ENCODE measurements at regions not wholly inside any gene's neighbourhood (a gene's known extent, or its start where the extent isn't known, plus 50 kb on each side); places are given as distances from the start of the nearest gene placed in this dataset.

DNA sequence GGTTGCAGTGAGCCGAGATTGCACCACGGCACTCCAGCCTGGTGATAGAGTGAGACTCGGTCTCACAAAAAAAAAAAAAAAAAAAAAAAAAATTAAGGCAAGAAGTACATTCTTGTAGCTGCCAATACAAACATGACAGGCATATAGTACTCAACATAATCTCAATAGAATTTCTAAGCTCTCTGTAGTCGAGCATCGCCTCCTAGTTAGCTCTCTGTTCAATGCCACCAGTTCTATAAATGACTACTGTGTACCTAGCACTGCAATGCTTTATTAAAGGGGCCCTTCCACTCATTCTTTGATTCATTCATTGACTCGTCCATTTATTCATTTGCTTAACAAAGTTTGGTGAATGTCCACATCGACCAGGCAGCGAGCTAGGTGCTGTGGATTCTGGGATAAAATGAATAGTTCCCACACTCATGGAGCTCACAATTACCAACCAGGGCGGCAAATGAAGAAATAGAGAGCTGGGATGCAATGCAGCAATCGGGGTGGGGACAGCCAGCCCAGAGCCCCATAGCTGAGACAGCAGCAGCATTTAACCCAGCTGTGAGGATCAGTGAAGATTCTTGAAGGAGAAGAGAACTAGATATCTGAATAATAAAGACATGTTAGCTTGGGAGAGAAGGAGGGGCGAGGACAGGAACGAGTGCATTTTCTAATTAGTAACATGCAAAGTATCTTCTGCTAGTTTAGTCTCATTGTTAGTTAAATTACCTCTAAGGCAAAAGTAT, 349.8 kb downstream of the LPIN1 start:
- H3K4me3 ChIP-seq (ENCODE audit: control extremely low read depth in 1 of 5, extremely low read depth in 1 of 5, insufficient read depth in 1 of 5, low read depth in 2 of 5, low read length in 4 of 5), result no peak overlapping the region
- ATAC-seq (ENCODE audit: low read depth), result no peak
- no peak overlapping the region for H3K4me2 ChIP-seq (replicated peaks; ENCODE audit: low read depth, low read length, poor library complexity, severe bottlenecking)
- no peaks in the 10 kb centered on the region for H3K36me3 ChIP-seq (replicated peaks in 1 of 2; ENCODE audit: control extremely low read depth in 1 of 2, control insufficient read depth in 1 of 2, extremely low read depth in 1 of 2, insufficient read depth in 2 of 2, low read length in 1 of 2)
- H4K20me1 ChIP-seq (ENCODE audit: control insufficient read depth, insufficient read depth, low read length, poor library complexity, severe bottlenecking), result no peaks in the 10 kb centered on the region
- TF ChIP-seq, protein P1, sequence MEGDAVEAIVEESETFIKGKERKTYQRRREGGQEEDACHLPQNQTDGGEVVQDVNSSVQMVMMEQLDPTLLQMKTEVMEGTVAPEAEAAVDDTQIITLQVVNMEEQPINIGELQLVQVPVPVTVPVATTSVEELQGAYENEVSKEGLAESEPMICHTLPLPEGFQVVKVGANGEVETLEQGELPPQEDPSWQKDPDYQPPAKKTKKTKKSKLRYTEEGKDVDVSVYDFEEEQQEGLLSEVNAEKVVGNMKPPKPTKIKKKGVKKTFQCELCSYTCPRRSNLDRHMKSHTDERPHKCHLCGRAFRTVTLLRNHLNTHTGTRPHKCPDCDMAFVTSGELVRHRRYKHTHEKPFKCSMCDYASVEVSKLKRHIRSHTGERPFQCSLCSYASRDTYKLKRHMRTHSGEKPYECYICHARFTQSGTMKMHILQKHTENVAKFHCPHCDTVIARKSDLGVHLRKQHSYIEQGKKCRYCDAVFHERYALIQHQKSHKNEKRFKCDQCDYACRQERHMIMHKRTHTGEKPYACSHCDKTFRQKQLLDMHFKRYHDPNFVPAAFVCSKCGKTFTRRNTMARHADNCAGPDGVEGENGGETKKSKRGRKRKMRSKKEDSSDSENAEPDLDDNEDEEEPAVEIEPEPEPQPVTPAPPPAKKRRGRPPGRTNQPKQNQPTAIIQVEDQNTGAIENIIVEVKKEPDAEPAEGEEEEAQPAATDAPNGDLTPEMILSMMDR (IDR thresholded peaks at IDR 0.05), result no peak
- no peak for TF ChIP-seq EZH2 (IDR thresholded peaks at IDR 0.05; ENCODE audit: borderline replicate concordance, insufficient read depth, low read depth, low read length, poor library complexity, severe bottlenecking)
- no peak overlapping the region for H2AFZ ChIP-seq (ENCODE audit: insufficient read depth, low read depth, low read length, poor library complexity, severe bottlenecking)
- no peaks in the 10 kb centered on the region for H3K79me2 ChIP-seq (ENCODE audit: control insufficient read depth, insufficient read depth, low read length)
- CTCF ChIA-PET, result interaction anchor here (0.8 to 1.3 kb wide), 4 partner anchors 18 to 621 kb away, joined by 3 to 4 read pairs (median 3); no protein-coding TSS in a partner anchor
- H3K4me1 ChIP-seq (ENCODE audit: control insufficient read depth in 2 of 2, insufficient read depth in 2 of 2, low read length in 2 of 2), result peaks cover 6 to 11% of the 10 kb centered on the region in 2 donors
- Mint-ChIP-seq H3K4me3 (no peak overlapping the region), H3K4me1 (peaks cover 19% of the 10 kb centered on the region), H3K9me3 (ENCODE audit: insufficient read depth) (no peaks in the 10 kb centered on the region), H3K27ac (no peak overlapping the region), H3K27me3 (no peaks in the 10 kb centered on the region)
- WGBS (ENCODE audit: insufficient coverage), result 98% methylated on average over 3 of the region's 12 CpGs
- H3K27me3 ChIP-seq (replicated peaks in 1 of 4; ENCODE audit: control extremely low read depth in 1 of 4, control insufficient read depth in 3 of 4, insufficient read depth in 4 of 4, low read length in 3 of 4), result no peaks in the 10 kb centered on the region
- POLR2A ChIA-PET, result no interaction called here
- DNase-seq, result no peak
- H3K27ac ChIP-seq (ENCODE audit: low read length in 2 of 2), result no peak overlapping the region
- H3K9me3 ChIP-seq (ENCODE audit: control extremely low read depth in 1 of 3, control insufficient read depth in 2 of 3, insufficient read depth in 1 of 3, low read length in 2 of 3), result no peaks in the 10 kb centered on the region
- no peak overlapping the region for H3K9ac ChIP-seq (ENCODE audit: low read length)
- intact Hi-C loops (cut with micrococcal nuclease), result no loop called here

DNA sequence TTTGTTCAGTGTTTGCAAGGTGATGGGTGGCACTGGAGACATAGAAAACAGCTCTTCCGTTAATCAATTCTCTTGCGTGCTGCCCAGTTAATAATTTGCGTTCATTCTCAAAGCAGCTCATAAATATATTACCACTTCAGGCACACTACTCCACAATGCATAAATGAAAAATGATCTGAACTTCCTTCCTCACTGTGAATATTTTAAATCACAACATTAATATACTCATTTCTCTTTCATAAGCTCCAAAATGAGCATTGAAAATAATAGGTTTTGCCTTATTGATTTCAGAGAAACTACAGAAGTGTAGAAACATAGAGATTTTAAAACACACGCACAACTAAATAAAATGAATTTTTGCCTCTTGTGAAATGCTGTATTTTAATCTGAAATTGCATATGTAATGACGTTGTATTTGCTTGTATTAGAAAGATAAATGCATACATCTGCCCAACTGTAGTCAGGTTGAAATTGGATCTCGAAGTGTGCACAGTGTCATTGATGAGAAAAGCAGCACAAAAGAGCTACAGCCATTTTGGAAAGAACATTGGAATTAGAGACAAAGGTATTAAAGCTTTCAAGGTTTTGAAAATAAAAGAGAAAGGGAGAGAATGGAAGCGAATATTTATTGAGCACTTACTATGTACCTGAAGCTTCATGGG, 350.5 kb downstream of the LPIN1 start:
- 89% methylated on average over 3 of the region's 7 CpGs for WGBS (ENCODE audit: insufficient coverage)
- no peaks in the 10 kb centered on the region for H4K20me1 ChIP-seq (ENCODE audit: control insufficient read depth, insufficient read depth, low read length, poor library complexity, severe bottlenecking)
- no peak overlapping the region for H3K4me2 ChIP-seq (replicated peaks; ENCODE audit: low read depth, low read length, poor library complexity, severe bottlenecking)
- intact Hi-C loops (cut with micrococcal nuclease), result no loop called here
- H3K27ac ChIP-seq (ENCODE audit: low read length in 2 of 2), result no peak overlapping the region
- H3K4me1 ChIP-seq (ENCODE audit: control insufficient read depth in 2 of 2, insufficient read depth in 2 of 2, low read length in 2 of 2), result peaks cover 6 to 11% of the 10 kb centered on the region in 2 donors
- no peak overlapping the region for H3K9ac ChIP-seq (ENCODE audit: low read length)
- H3K79me2 ChIP-seq (ENCODE audit: control insufficient read depth, insufficient read depth, low read length), result no peaks in the 10 kb centered on the region
- H3K9me3 ChIP-seq (ENCODE audit: control extremely low read depth in 1 of 3, control insufficient read depth in 2 of 3, insufficient read depth in 1 of 3, low read length in 2 of 3), result no peaks in the 10 kb centered on the region
- Mint-ChIP-seq H3K27ac (no peak overlapping the region), H3K4me1 (peaks cover 22% of the 10 kb centered on the region), H3K27me3 (no peaks in the 10 kb centered on the region), H3K9me3 (ENCODE audit: insufficient read depth) (no peaks in the 10 kb centered on the region), H3K4me3 (no peak overlapping the region)
- ChIA-PET POLR2A (no interaction called here), CTCF (interaction anchor here (0.8 to 1.3 kb wide), 3 partner anchors 19 to 64 kb away, joined by 3 to 4 read pairs (median 3); no protein-coding TSS in a partner anchor)
- H3K4me3 ChIP-seq (ENCODE audit: control extremely low read depth in 1 of 5, extremely low read depth in 1 of 5, insufficient read depth in 1 of 5, low read depth in 2 of 5, low read length in 4 of 5), result no peak overlapping the region
- ATAC-seq (ENCODE audit: low read depth), result no peak
- H3K36me3 ChIP-seq (replicated peaks in 1 of 2; ENCODE audit: control extremely low read depth in 1 of 2, control insufficient read depth in 1 of 2, extremely low read depth in 1 of 2, insufficient read depth in 2 of 2, low read length in 1 of 2), result no peaks in the 10 kb centered on the region
- no peaks in the 10 kb centered on the region for H3K27me3 ChIP-seq (replicated peaks in 1 of 4; ENCODE audit: control extremely low read depth in 1 of 4, control insufficient read depth in 3 of 4, insufficient read depth in 4 of 4, low read length in 3 of 4)
- TF ChIP-seq, protein P1 (IDR thresholded peaks at IDR 0.05), result no peak
- H2AFZ ChIP-seq (ENCODE audit: insufficient read depth, low read depth, low read length, poor library complexity, severe bottlenecking), result no peak overlapping the region
- DNase-seq, result no peak

Data from B cell (primary cell).